HG02588 (cell line): ENCODE measurements at regions not wholly inside any gene's neighbourhood (a gene's known extent, or its start where the extent isn't known, plus 50 kb on each side); places are given as distances from the start of the nearest gene placed in this dataset.

Experiments
- ATAC-seq: cut with Tn5 transposase; IDR thresholded peaks from one replicate; pipeline ENCODE4 v1.9.1; 2021; ENCODE audit warnings: mild to moderate bottlenecking, moderate library complexity; ENCODE audit not compliant: unreplicated experiment

DNA sequence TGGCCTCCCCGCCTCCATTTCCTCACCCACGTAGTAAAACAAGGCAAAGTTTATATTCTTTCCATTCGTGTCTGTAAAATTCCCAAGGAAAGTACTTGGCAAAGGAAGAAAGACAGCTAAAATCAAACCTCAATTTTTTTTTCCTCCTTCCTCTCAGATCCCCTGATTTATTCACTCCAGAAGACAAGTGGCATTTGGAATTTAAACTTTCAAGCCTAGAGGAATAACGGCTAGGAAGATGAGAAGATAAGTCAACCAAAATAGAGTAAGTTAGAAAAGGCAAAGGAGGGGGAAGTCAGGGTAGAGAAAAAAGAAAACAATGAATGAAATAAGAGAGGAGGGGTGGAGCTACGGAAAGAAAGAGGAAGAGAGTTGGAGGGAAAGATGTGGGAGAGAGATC, 198.9 kb upstream of the PIK3C3 start:
- ATAC-seq, result no peak

DNA sequence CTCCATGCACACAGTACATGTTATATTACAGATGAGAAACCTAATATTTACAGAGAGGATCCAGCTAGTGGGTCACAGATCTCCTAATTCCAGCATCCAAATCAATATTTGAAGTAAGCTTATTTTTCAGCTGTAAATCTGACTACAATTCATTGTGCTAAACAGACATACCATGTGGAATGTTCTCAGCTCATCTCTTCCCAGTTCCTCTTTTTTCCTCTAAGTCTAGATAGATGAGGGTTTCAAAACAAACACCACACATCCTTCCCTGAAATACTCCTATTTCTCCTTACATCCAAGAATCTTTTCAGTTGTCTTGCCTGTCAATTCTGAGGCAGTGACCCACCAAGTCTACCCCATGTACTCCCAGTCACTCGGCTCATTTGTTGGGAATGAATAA, 200.7 kb upstream of the PIK3C3 start:
- ATAC-seq, result no peak

DNA sequence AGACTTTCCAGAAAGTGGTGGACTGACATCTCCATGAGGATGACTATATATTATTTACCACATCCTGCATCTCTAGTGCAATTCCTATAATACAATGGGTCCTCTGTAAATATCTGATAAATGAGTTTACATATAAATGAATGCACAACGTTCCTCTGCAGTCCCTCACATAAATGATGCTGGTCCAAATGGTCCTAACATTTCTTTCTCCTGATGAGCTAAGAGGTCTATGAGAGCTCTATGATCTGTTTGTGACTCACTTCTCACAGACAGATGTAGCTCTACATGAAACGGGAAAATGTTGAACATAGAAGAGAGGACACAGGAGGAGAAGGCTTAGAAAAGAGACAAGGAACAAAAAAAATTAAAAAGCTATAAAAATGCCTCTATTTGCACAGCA, 201.2 kb upstream of the PIK3C3 start:
- ATAC-seq, result no peak

GRCh38 chr18:41752826-41753225, 202.2 kb upstream of the PIK3C3 start:
- no peak for ATAC-seq

DNA sequence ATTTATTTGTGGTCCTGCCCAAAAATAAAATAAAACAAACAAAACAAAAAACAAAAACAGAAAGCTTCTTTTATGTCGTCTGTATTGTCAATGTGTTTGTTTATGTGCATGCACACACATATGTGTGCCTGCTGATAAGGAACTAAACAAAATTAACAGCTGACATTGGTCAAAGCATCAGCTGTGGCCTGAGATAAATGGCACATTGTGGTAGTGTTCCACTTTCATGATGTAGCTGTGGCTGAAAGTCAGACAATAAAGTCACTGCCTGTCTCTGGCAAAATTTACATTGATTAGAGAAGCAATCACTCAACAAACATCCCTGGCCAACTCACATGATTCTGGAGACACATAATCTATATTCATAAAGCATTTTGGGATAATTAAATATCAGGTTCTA, 203.4 kb upstream of the PIK3C3 start:
- no peak for ATAC-seq

- no peak for ATAC-seq
These were observed 203.9 kb upstream of the PIK3C3 start for GRCh38 chr18:41751161-41751560.

DNA sequence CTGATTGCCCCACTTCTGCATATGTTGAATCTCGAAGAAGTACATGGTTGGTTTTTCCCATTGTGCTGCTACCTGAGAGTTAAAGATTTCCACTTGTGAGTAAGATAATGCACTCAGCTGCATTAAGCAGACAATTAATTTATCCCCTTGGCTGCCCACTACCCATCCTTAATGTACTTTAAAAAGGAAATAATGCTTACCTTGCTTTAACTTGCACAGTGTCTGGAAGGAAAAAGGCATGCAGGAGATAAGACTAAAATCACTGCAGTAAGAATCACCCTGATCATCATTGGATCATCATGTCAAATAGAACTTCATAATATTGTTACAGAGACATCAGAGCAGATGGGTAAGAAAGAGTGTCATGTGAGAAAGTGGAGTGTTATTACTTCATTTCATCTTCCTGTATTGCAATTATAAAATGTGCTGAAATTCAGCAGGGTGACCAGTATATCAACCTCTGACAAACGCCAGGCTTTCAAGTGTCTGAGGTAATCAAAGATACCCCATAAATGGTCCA, 207.3 kb upstream of the PIK3C3 start:
- ATAC-seq, result no peak

DNA sequence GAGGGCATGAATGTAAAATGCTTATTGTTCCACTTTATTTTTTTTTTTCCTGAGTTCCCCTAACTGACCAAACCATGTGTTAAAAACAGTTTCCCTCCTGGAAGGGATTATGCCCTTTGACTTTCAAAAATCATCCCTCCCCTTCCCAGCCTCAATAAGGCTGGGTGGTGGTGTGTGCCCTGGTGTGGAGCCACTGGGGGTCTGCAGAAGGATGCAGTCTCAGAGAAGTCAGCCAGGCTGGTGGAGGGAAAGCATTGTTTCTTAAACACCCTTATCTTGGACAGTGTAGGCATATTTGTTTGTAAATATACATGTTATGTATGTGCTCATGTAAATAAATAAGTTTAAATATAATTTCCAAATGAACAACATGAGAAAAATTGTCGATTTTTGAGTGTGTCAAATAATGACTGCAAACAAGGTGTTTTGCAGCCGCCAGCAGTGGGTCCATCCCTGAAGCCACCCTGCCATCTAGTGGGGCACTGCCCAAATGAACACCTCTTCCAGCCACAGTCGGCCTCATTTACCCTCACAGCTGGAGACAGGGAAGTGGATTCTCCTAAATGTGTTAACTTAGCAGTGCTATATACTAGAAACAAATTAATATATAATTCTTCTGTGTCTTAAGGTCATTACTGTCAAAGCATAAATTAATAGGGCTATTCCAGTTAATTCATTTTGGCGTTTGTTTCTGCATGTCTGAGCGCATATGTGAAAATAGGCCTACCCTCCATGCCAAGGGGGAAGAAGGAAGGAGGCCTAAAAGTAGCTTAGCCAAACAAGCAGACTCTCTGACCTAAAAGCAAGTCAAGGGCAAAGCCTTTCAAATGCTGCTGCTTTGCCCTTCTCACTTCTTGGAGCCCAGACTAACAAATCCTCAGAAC, 209.6 kb upstream of the PIK3C3 start:
- peak; percentile 49 for ATAC-seq

- no peak for ATAC-seq
These were observed 210.5 kb upstream of the PIK3C3 start for GRCh38 chr18:41744421-41745030.

- ATAC-seq, result no peak
These were observed 217.8 kb upstream of the PIK3C3 start for GRCh38 chr18:41737218-41737617.

DNA sequence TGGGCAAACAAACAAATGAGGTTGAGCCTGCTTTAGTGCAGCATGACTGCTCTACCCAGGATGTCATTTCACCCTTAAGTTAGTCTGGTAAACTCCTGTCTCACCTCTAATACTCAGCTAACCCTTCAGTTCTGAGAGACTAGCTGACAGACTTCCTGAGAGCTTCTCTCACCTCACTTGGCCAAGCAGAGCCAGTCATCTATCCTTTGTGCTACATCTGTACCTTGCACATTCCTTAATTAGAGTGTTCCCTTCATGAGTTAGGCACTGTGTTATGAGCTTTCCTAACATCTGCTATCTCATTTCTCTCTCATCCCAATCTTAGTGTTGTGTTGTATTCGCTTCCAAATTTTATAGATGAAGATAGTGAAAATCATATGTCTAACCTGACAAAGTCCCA, 220.1 kb upstream of the PIK3C3 start:
- ATAC-seq, result no peak

GRCh38 chr18:41732356-41732755, 222.7 kb upstream of the PIK3C3 start:
- no peak for ATAC-seq

- ATAC-seq, result no peak
These were observed 223.2 kb upstream of the PIK3C3 start for GRCh38 chr18:41731884-41732283.

GRCh38 chr18:41724195-41724594, 230.8 kb upstream of the PIK3C3 start:
- ATAC-seq, result no peak

DNA sequence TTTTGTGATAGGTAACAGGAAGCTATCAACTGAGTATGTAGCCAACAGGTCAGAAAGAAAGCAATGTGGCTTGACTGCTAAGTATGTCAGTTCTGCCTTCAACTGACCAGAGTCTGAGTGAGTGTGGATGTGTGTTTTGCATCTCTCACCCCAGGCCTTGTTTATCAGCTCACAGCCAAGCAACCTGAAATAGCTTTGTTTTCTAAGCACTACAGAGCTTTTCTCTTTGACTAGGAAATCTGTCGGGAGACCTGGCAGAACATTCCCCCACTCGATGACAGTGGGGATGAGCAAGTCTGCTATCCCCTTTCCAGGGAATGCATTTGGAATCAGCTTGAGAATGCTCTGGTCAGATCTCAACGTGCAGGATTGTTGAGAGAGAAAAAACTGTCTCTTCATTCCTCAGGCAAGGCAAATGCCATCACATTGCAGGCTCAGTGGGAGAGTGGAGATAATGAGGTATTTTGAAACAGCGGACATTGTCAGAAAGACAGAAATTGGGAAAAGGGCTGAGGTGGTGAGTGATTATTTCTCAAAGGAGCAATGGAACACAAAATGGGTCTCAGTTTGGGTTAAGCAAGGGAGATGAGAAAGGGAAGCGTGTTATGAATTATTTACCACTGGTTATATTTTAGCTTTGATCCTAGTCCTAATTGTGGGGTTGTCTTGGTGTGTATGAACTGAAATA, 233.8 kb upstream of the PIK3C3 start:
- no peak for ATAC-seq

DNA sequence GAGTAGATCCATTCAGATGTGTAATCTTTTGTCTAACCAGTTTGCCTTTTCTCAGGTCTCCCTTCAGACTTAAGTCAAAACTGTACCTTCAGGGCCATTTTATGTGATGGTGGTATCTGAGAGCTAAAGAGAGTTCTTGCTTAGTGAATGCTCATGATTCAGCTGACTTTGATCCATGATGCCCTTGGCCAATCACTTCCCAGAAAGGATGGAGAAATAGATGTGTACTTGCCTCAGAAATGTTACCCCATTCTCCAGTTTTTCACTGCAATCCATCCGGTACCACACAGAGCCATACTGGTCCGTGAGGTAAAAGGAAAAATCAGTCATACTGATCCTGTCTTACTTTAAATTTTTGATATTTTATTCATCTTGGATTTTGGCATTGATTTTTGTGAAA, 234.8 kb upstream of the PIK3C3 start:
- ATAC-seq, result no peak

GRCh38 chr18:41719808-41720207, 235.2 kb upstream of the PIK3C3 start:
- no peak for ATAC-seq

DNA sequence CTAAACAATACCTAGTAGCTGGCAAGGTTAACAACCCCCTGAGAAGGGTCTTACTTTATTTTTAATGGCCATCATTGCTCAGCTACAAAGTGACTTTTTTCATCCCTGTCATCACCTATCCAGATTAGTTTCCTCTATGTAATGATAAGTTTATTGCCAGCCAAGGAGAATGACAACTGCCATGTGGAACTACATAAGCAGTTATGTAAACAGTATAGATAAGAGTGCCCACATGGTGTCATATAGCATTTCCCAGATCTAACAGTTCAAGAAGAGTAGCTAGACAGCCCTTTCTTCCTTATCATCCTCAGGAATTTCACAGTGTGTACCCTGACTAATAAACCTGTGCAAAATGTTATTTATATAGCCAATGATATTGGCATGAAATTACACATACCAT, 240.2 kb upstream of the PIK3C3 start:
- no peak for ATAC-seq

DNA sequence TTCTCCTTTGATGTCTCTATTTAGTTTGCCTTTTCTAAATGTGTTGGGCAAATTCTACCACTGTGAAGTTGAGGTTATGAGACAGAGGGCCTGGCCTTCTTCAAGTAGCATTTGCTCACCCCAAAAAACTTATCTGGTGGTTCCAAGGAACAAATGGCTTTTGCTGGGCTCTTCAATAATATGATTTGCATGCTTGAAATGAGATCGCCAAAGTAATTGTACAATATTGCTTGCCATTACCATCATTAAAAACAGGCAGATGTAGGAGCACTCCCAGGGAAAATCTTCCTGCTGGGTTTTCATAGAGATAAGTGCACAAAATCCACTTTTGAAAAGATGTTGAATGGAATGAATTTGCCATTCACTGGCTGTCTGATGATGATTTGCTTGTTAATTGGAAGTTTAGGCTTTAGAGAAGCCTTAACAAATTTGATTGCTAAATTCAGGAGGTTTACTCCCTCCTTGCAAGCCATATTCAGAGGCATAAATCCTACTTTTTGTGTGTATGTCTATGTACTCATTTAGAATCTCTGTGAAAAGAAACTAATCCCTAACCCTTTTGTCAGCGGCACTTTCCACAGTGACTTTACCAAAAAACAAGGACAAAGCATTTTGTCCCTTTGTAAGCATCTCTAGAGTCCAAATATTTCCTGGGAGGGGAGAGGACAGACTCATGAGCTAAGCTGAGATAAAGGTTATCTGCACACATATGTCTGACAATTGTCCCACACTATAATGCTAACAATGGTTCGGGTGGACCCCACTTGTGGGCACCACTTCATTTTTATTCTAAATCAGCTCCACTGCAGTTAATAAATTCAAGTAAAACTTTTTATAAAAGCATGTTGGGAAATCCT, 240.8 kb upstream of the PIK3C3 start:
- ATAC-seq, result no peak

DNA sequence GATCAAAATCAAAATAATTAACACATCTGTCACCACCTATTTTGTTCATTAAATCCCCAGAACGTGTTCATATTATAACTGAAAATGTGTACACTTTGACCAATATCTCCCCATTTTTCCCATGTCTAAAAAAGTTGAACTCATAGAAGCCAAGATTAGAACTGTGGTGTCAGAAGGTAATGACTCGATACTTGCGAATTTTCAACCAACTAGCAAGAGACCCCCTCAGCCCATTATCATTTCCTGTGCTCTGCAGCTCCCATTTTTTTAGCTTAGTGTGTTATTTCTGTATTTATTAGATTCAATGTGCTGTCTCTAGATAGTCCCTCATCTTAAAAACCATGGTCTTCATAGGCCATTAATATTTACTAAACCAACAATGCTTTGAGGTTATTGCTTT, 248.7 kb upstream of the PIK3C3 start:
- no peak for ATAC-seq
